ENCODE measurements at regions not wholly inside any gene's neighbourhood (a gene's known extent, or its start where the extent isn't known, plus 50 kb on each side); places are given as distances from the start of the nearest gene placed in this dataset.

GRCh38 chr5:4145511-4145910 lies 549.9 kb downstream of the IRX1 start:
- no peaks in the 10 kb centered on the region for H3K36me3 ChIP-seq
- H3K4me3 ChIP-seq, result no peak overlapping the region
- no peak overlapping the region for H3K27ac ChIP-seq
- H3K27me3 ChIP-seq (replicated peaks; ENCODE audit: insufficient read depth), result no peaks in the 10 kb centered on the region
- no peak for TF ChIP-seq CTCF (IDR thresholded peaks at IDR 0.05)
- H3K9me3 ChIP-seq, result no peaks in the 10 kb centered on the region
- DNase-seq (ENCODE audit: low spot score), result no peak
- ATAC-seq (ENCODE audit: insufficient number of reproducible peaks, low FRiP score, low read depth), result no peak
- H3K4me1 ChIP-seq (ENCODE audit: control insufficient read depth in 1 of 2, low read depth in 2 of 2), result no peaks in the 10 kb centered on the region

DNA sequence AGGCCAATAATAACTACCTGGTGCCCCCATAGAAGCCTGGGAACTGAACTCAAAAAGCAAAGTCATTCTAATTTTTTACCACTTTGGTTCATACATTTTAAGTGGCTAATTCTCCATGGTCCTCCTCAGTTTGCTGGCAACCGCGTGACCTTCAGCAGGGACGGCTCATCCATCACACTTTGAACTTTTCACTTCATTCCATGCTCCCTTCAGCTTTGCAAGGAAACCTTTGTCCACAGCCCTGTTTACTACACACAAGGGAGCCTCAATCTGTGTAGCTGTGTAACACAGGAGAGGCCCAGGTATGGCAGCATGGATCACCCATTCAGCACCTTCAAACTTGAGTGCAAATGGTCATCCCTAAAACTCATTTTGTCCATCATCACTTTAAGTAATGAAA lies 552.4 kb downstream of the IRX1 start:
- no peak overlapping the region for H3K27ac ChIP-seq
- no peaks in the 10 kb centered on the region for H3K27me3 ChIP-seq (replicated peaks; ENCODE audit: insufficient read depth)
- H3K9me3 ChIP-seq, result no peaks in the 10 kb centered on the region
- H3K4me3 ChIP-seq, result no peak overlapping the region
- ATAC-seq (ENCODE audit: insufficient number of reproducible peaks, low FRiP score, low read depth) (no peak), DNase-seq (ENCODE audit: low spot score) (no peak)
- H3K4me1 ChIP-seq (ENCODE audit: control insufficient read depth in 1 of 2, low read depth in 2 of 2), result no peaks in the 10 kb centered on the region
- TF ChIP-seq CTCF (IDR thresholded peaks at IDR 0.05), result no peak
- H3K36me3 ChIP-seq, result no peaks in the 10 kb centered on the region

DNA sequence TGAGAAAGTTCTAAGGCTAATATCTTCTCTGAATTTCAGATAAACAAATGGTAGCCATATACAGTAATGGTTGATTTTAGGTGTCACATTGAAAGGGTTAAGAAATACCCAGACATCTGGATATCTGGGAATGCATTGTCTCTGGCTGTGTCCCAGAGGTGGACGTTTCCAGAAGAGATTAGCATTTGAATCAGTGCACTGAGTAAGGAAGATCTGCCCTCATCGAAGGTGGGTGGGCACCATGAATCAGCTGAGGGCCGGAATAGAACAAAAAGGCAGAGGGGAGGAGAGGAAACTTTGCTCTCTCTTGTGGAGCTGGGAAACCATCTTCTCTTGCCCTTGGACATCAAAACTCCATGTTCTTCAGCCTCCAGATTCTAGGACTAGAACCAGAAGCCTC lies 554.4 kb downstream of the IRX1 start:
- DNase-seq (ENCODE audit: low spot score), result no peak
- H3K9me3 ChIP-seq, result no peaks in the 10 kb centered on the region
- H3K4me3 ChIP-seq, result no peak overlapping the region
- no peak for TF ChIP-seq CTCF (IDR thresholded peaks at IDR 0.05)
- H3K27ac ChIP-seq, result no peak overlapping the region
- H3K27me3 ChIP-seq (replicated peaks; ENCODE audit: insufficient read depth), result no peaks in the 10 kb centered on the region
- no peaks in the 10 kb centered on the region for H3K36me3 ChIP-seq
- ATAC-seq (ENCODE audit: insufficient number of reproducible peaks, low FRiP score, low read depth), result no peak
- H3K4me1 ChIP-seq (ENCODE audit: control insufficient read depth in 1 of 2, low read depth in 2 of 2), result no peaks in the 10 kb centered on the region

- H3K27ac ChIP-seq, result no peak overlapping the region
- DNase-seq (ENCODE audit: low spot score) (no peak), ATAC-seq (ENCODE audit: insufficient number of reproducible peaks, low FRiP score, low read depth) (no peak)
- H3K9me3 ChIP-seq, result no peaks in the 10 kb centered on the region
- no peaks in the 10 kb centered on the region for H3K4me1 ChIP-seq (ENCODE audit: control insufficient read depth in 1 of 2, low read depth in 2 of 2)
- H3K36me3 ChIP-seq, result no peaks in the 10 kb centered on the region
- H3K4me3 ChIP-seq, result no peak overlapping the region
- H3K27me3 ChIP-seq (replicated peaks; ENCODE audit: insufficient read depth), result no peaks in the 10 kb centered on the region
- no peak for TF ChIP-seq CTCF (IDR thresholded peaks at IDR 0.05)
Measured at GRCh38 chr5:4156153-4156552, 560.5 kb downstream of the IRX1 start.

GRCh38 chr5:4156889-4157288 lies 561.3 kb downstream of the IRX1 start:
- TF ChIP-seq CTCF (IDR thresholded peaks at IDR 0.05), result no peak
- Histone ChIP-seq H3K4me1 (ENCODE audit: control insufficient read depth in 1 of 2, low read depth in 2 of 2) (no peaks in the 10 kb centered on the region), H3K9me3 (no peaks in the 10 kb centered on the region), H3K27ac (no peak overlapping the region), H3K27me3 (replicated peaks; ENCODE audit: insufficient read depth) (no peaks in the 10 kb centered on the region), H3K4me3 (no peak overlapping the region), H3K36me3 (no peaks in the 10 kb centered on the region)
- DNase-seq (ENCODE audit: low spot score) (no peak), ATAC-seq (ENCODE audit: insufficient number of reproducible peaks, low FRiP score, low read depth) (no peak)

All from thoracic aorta (tissue), 2 donors.